Stimulated activated CD4-positive, alpha-beta T cell treated with anti-CD3 and anti-CD28 coated beads, Interleukin-4, amount 100 ng/mL, for 24 hours (primary cell): ENCODE measurements at regions not wholly inside any gene's neighbourhood (a gene's known extent, or its start where the extent isn't known, plus 50 kb on each side); places are given as distances from the start of the nearest gene placed in this dataset.

Source experiments
- DNase-seq: peaks from one replicate; pipeline ENCODE4 v3.0.0-alpha.2; 2020

DNA sequence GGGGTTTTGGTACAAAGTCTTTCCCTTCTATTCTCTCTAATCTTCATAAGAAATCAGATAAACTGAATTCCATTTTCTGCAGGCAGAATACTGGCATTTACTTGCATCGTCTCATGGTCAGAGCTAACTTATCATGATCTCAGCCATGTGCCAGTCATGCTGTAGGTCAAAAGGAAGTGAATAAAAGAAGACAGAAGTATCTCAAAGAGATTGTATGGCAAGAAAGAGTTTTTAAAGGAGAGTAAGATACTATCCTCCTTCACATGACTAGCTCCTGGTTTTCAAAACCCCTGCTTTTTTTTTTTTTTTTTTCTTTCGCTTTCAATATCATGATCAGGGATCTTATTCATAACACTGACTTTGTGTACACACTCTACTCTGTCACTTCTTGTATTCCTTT is 398.3 kb downstream of the C6orf118 start:
- no peak for DNase-seq

DNA sequence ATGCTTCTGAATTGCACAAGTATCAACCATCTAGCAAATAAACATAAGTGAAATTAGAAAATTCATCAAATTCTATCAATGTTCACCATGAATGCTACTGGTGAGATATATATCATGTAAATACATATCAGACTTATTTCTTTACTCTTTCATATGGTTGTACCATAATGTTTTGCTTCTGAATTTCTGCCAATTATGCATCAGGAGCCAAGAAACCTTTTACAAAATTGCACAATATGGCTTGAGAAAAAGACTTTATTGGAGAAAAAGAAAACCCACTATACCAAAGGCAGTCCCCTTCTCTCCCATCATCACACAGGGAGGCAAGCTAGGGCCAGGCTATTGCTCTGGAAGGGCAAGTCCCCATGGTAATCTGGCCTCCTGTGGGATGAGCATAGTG is 402.6 kb downstream of the C6orf118 start:
- DNase-seq = no peak

DNA sequence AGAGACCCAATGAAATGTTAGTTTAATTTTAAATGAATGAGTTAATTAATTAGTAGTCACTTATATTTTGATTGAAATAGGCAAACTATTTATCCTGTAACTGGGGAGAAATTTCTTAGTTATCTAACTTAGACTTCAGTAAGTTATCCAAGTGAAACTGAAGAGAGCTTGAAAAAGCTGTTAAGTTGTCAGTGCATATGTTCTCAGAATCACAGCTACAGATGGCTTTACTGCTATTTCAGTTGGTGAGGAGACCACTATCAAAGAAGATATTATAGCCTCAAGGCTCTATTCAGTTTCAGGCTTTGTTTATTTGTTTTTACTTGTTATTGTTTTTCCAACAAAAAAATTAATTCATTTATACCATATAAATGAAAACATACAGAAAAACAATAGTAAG is 404.1 kb downstream of the C6orf118 start:
- no peak for DNase-seq

DNA sequence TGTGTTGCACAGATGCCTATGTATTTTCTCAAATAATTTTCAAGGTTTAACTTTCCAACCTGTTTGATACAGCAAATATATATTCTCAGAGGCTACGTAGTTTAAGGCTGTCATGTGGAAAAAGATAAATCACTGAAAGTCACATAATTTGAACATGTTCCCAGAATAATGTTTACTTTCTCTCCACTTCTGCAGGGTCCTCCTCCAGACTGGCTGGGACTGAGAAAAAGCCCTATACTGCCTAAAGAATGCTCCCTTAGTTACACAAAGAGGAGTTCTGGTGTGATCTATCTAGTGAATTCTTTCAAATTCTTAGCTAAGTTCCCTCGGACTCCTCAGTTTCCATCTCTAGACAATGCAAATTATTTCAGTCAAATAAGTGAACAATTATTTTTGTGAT is 411.0 kb downstream of the C6orf118 start:
- DNase-seq = no peak

DNA sequence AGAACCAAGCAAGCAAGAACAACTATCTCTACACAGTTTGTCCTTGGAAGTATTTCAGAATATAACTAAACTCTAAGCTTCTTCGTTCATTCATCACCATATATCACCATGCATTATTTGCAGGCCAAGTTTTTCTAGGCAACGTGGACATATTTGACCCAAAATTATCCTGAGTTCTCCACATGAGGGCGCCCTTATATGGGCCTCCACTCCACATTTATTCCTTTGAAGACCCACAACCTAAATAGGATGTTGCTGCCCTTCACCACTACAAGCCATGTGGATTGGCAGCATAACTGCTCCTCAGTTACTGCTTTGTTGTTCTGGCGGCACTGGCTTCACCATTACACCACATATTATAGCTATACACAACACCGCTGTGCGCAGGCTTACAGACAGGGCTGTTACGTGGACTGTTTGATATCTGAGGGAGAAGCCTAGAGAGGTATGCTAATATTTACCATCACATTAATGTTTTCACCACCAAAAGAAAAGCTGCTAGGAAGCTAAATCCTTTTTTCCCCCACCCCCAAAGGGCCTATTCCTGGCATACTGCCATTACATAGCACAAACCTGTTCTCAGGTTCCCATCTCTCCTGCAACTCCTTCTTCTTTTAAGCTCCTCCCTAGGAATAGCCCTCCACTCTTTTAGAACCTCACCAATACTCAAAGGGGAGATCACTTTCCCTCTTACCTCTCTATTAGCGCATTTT is 411.7 kb downstream of the C6orf118 start:
- DNase-seq = no peak

DNA sequence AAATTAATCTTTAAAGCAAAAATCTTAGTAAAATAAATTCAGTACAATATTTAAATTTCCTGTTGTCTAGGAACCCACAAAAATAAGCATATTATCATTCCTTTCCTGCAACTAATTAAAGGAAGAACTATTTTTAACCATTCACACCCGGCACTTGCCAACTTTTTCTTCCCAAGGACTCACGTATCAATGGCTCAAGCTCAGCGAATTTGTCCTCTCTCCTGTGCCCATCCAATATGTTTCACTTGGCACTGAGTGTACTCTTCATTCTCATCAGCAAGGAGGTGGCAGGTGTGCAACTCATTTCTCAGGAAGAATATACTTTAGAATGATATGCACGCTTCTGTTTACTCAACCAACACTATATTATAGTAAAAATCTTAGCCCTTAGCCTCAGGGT is 419.4 kb downstream of the C6orf118 start:
- no peak for DNase-seq

DNA sequence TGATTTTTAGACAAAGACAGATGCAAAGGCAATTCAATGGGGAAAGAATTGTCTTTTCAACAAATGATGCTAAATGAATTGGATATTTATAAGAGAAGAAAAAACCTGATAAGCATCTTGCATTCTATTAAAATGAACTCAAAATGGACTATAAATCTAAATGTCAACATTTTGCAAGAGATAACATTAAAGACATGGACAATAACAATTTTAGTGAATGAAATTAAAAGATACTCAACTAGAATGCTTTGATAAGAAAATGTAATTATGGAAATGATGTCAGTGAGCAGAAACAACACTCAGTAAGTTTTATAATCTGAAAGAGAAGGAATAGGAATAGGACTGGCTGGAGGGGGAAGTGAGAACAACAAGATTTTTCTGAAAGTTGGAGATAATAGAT is 421.7 kb downstream of the C6orf118 start:
- DNase-seq = no peak

DNA sequence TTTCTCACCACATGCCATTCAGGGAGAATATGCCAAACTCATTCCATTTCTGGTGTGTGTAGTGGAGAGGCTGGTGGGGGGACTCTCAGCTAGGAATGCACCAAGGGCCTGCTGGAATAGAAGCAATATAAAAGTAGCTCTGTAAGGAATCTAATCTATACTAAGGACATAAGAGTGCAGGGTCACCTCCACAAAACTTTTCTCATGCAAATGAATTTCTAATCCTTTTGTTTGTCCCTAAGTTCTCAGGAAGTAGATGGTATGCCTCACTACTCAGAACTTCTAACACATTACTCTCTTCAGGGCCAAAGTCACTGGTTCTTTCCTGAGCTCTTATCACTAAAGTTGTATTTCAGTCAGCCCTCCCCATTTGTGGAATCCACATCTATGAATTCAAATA is 427.2 kb downstream of the C6orf118 start:
- DNase-seq = no peak

DNA sequence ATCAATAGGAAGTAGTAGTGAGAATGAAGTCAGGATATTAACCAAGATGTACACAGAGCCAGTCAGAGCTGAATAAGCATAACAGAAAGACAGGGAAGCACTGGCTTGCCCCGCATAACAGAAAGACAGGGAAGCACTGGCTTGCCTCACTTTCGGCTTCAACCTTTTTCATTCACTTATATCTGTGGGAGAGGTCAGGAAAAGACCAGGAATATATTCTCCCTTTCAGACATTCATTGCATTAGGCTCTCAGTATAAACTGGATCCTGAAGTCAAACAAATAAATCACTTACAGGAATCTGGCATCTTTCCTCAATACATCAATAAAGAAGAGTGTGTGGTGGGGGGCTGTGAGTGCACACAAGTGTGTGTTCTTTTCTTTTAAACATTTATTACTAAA is 437.6 kb downstream of the C6orf118 start:
- DNase-seq = no peak

DNA sequence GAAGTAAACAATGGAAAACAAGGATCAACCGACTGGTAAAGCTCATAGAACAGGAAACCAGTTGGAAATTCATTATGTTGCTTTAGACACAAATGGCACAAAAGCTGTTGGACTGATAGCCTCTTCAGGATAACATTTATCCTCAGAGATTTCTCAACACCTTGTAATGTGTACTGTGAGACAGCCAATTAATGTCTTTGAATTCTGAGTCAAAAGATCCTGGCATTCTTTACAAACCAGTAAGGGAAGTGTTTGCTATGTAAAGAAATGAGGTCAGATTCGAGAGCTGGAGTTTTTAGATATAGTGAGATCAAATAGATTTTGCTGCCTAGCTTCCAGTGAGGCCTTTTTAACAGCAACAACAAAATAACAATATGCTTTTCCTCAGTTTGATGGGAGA is 439.2 kb downstream of the C6orf118 start:
- DNase-seq = no peak

DNA sequence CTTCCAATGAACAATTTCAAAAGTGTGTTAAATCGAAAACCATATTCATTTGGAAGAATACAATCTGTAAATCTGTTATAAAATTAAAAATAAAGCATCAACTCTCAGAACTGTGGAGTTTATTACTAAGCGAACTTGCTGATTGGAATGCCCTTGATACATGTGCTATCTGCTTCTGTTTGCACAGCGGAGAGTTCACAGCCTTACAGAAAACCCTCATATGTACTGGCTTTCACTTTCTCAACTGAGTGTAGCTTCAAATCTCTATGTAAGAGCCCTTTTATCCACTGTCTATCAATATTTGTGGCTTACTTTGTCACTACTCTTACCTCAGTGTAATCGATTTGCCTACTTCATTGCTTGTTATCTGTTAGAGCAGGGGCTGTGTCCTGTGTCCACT is 447.4 kb downstream of the C6orf118 start:
- no peak for DNase-seq

DNA sequence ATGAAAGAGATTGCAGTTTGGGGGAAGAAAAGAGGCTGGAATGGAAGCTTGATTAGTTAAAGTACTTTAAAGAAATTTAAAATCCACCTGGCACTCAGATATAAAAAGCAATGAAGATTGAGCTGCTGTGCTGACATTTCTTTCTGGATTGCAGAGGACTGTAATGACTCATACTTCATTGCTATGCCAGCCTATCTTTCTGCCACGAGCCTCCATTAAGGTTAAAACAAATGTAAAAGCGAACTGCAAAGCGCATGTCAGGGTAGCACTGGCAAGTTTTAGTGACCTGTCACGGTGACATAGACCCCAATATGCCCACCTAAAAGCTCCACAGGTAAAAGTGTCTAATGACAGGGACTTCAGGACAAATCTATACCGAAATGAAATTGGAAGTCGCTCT is 449.6 kb downstream of the C6orf118 start:
- DNase-seq = no peak

DNA sequence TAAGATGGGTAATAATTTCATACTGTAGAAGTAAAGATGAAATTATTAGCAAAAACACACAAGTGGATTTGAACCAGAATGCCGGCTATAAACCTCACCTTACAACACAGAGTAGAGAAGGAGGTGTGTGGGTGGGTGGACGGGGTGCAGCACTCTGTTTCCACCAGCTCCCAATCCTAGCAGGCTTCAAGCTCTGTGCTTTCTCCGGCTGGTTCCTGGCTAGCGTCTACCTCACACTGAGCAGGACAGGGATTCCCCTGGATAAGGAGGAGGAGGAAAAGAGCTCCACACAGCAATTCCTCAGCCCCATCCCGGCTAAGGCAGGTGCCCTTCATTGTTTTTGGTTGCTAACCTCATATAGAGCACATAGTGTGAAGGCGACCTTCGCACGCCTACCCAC is 453.3 kb downstream of the C6orf118 start:
- DNase-seq = no peak

DNA sequence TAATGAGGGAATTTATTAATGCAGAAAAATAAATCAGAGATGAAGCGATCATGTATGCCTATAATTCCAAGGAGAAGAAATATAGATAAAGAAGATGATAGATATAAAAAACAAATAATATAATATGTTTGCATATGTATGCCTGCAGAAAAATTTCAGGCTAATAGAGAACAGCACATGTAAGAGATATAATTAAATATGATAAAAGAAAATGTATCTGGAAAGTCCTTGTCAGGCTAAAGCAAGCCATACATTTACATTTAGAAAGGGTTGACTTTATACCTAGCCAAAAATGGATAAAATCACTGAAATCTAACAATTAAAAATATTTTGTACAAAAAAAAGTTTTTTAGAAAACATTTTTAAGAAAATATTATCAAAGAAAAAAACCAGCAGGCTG is 454.1 kb downstream of the C6orf118 start:
- no peak for DNase-seq

DNA sequence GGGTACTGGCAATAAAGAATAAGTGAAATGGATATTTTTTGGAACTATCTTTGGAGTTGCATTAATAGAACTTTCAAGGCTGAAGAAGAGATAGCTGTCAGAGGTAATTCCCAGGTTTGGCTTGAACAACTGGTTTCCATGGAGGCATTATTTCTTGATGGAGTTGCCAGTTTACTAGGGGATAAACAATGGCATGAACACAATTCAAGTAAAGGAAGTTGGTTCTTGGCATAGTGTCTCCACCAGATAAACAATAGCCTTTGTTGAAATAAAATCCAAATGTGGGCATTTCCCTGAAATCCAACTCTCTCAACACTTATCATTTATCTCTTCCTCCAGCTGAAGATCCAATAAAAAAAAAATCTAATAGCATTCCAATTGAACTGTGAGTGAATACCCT is 454.9 kb downstream of the C6orf118 start:
- DNase-seq = no peak

DNA sequence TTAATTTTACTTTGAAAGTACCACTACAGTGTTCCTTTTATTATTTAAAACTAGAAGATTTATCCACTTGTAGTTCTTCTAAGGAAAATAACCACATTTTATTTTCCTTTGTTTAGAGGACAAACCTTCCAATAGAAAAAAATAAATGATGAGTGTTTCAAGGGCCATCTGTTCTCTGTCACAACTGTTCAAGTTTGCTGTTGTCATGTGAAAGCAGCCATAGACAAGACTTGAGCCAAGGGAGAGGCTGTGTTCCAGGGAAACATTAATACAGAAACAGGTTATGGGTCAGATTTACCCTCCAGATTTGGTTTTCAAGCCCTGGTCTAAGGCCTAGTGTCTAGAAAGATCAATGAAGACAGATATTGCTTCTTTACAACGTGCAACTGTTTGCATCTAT is 463.6 kb downstream of the C6orf118 start:
- DNase-seq = no peak

DNA sequence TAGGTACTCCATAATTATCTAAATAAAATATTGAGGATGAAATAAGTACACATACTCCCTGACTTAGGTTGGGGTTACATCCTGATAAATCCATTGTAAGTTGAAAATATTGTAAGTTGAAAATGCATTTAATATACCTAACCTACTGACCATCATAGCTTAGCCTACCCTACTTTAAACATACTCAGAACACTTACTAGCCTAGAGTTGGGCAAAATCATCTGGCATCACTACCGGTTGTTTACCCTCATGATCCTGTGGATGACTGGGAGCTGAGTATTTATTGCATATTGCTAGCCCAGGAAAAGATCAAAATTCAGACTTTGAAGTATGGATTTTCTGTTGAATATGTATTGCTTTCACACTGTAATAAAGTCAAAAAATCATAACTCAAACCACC is 467.3 kb downstream of the C6orf118 start:
- DNase-seq = no peak

DNA sequence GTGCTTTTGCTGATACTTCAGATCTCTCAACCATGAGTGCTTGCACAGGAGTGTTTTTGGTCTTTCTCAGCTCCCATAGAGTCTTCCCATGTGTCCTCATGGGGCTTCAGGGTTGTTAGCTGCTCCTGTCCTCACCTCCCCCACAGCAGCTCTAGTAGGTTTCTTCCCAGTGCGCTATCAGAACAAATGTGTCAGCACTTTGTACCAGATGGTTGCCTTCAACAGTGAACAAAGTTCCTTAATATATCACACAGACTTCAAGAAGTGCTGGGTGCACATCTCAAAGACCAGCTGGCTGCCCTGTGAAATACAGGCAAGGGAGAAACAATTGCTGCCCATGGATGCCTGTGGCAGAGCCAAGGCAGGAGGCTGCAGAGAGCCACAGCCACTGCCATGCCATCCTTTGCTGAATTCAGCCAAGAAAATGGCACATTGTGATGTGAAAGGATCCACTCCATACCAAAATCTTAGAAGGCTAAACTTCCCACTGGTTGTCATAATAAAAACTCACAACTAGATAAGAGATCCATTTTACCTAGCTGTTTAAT is 471.3 kb downstream of the C6orf118 start:
- DNase-seq = no peak

DNA sequence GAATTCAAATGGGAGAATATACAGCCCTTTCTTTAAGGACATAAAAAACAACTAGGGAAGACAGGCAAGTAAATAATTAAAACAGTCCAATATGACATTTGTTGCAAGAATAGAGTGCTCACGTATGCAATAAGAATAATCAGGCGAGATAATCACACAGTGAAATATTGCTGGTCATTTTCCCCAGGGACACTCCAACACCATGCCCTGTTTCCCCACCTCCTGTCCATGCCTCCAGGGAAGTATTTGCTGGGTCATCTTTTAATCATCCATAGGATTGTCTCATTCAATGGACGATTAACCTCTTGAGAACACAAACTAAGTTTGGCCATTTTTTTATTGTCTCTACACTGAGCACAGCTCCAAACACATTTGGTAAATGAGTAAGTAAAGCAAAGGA is 472.9 kb downstream of the C6orf118 start:
- no peak for DNase-seq

DNA sequence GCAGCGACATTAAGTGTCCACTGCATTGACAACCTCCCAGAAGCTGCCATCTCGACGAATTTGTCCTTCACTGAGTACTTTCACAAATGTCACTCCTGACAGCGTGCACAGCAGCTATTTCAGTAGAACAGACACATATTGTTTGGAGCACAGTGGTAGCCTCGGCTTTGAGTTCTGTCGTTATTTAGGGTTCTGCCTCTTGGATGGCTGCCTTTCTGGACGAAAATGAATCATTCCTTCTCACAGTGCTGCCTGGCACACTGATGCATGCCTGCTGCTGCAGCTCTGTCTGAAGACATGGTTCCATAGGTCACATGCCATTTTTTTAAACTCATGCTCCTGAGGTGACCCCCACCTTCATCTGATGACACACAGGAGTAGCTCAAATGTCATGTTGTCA is 477.0 kb downstream of the C6orf118 start:
- DNase-seq = no peak

DNA sequence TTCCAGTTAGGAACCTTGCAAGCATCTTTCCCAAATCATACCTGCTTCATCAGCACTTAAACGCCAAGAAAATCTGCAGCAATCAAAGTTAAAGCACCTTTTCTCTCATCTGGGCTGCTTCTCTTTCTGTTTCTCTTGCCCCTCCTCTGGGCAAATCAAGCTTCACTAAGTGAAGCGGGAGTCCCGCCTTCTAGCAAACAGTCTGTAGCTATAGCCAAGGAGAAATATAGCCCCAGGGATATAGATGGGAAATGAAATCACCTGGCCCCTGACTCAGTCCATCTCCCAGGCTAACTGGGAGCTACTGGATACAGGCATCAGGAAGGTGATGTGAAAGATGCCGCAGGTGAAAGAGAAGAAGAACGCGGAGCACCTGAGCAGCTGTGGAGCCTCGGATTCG is 481.9 kb downstream of the C6orf118 start:
- no peak for DNase-seq

DNA sequence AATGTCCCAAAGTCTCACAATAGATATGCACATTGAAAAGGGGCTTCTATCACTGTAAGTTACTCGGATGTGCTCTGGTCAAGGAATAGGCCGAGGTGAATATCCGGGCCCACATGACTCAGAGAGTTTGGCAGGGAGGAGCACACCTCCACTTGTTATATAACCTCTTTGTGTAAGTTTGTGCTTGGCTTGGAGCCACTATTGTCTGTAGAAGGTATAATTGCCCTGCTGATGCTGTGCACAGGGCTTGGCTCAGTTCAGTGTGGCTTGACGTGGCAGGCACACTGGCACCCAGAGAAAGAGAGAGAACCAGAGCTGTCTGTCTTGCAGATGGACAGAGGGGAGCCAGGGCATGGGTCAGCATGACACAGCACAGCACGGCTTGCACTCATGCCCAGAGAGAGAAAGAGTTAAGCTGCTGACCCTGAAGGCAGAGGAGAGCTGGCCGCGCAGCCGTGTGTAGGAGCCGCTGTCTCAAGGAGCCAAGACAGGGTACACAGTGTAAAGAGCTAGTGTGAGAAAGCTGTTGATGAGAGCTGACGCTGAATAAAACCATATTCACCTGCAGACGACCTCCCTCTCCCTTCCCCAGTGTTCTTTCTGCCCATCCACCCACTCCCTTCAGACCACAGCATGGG is 482.5 kb downstream of the C6orf118 start:
- DNase-seq = no peak

DNA sequence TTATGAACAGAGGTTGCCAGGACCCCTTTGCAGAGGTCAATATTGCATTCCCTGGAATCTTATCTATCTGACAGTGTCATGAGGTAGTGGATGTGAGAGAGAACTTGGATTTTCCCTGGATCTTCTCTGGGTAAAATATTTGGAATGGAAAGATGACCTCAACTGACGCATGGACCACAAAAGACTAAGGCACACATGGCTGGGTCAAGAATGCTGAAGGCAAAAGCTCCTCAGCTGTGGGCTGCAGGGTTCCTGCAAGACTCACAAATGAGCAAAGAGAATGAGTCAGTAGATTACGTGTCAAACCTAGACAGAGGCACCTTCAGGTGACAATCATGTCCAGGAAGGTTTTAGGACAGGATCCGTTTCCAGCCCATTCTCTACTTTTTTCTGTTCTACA is 484.0 kb downstream of the C6orf118 start:
- DNase-seq = no peak

DNA sequence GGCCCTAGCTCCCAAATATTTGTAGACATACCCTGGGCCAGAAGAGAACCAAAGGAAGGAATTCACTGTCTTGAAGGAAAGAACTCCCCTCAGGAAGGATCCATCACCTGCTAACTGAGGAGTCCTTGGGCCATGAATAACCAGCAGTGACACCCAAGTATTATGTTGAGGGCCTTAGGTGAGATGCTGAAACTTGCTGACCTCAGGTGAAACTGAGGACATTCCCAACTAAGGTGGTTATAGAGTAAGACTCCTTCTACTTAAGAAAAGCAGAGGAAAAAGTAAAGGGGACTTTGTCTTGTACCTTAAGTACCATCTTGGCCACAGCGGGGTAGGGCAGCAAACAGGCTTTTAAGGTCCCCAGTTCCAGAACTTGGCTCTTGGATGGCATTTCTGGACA is 491.7 kb downstream of the C6orf118 start:
- no peak for DNase-seq

DNA sequence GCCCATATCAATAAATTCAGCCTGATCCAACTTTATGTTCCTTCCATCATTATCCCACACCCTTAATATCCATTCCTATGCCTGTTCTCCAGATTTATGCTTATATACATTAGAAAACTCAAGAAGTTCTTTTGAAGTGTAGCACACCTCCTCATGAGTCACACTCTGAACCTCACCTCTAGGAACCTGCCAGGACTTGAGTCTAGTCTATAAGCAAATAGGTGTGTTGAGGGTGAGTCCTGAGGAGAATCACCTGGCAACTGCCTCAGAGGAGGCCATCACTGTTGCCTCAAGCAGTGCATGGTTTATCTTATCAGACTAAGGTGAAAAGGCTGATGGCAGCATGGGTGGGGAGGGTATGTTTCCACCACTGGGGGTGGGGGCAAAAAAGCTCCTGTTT is 496.7 kb downstream of the C6orf118 start:
- DNase-seq = no peak
